ENCODE measurements at regions not wholly inside any gene's neighbourhood (a gene's known extent, or its start where the extent isn't known, plus 50 kb on each side); places are given as distances from the start of the nearest gene placed in this dataset.

- no peak for DNase-seq
These were observed 231.2 kb downstream of the FOXL1 start for GRCh38 chr16:86809458-86809955.

- DNase-seq: no peak
These were observed 231.7 kb downstream of the FOXL1 start for GRCh38 chr16:86810062-86810461.

- no peak for DNase-seq
These were observed 234.1 kb downstream of the FOXL1 start for GRCh38 chr16:86812363-86812970.

GRCh38 chr16:86814256-86814655, 235.9 kb downstream of the FOXL1 start:
- no peak for DNase-seq

- DNase-seq: no peak
These were observed 238.7 kb downstream of the FOXL1 start for GRCh38 chr16:86816930-86817625.

- no peak for DNase-seq
These were observed 240.6 kb downstream of the FOXL1 start for GRCh38 chr16:86818671-86819532.

- no peak for DNase-seq
These were observed 241.2 kb downstream of the FOXL1 start for GRCh38 chr16:86819533-86819892.

GRCh38 chr16:86821895-86822294, 243.5 kb downstream of the FOXL1 start:
- DNase-seq: no peak

GRCh38 chr16:86823125-86823524, 244.8 kb downstream of the FOXL1 start:
- no peak for DNase-seq

- DNase-seq: no peak
These were observed 245.7 kb downstream of the FOXL1 start for GRCh38 chr16:86823888-86824671.

GRCh38 chr16:86824751-86825296, 246.5 kb downstream of the FOXL1 start:
- DNase-seq: no peak

- no peak for DNase-seq
These were observed 247.3 kb downstream of the FOXL1 start for GRCh38 chr16:86825631-86826030.

- no peak for DNase-seq
These were observed 248.6 kb downstream of the FOXL1 start for GRCh38 chr16:86826941-86827340.

GRCh38 chr16:86827521-86827920, 249.2 kb downstream of the FOXL1 start:
- DNase-seq: no peak

- no peak for DNase-seq
These were observed 249.9 kb downstream of the FOXL1 start for GRCh38 chr16:86828202-86828601.

GRCh38 chr16:86828653-86829052, 250.3 kb downstream of the FOXL1 start:
- DNase-seq: no peak

GRCh38 chr16:86831366-86831765, 253.0 kb downstream of the FOXL1 start:
- DNase-seq: no peak

GRCh38 chr16:86833136-86833535, 254.8 kb downstream of the FOXL1 start:
- no peak for DNase-seq

GRCh38 chr16:86834451-86835035, 256.2 kb downstream of the FOXL1 start:
- no peak for DNase-seq

- DNase-seq: no peak
These were observed 257.6 kb downstream of the FOXL1 start for GRCh38 chr16:86835982-86836381.

- DNase-seq: no peak
These were observed 258.3 kb downstream of the FOXL1 start for GRCh38 chr16:86836503-86837129.

GRCh38 chr16:86843812-86844211, 265.5 kb downstream of the FOXL1 start:
- no peak for DNase-seq

Data from suppressor macrophage treated with lipopolysaccharide for 4 hours (primary cell).